IMR-90 (cell line): ENCODE measurements at regions not wholly inside any gene's neighbourhood (a gene's known extent, or its start where the extent isn't known, plus 50 kb on each side); places are given as distances from the start of the nearest gene placed in this dataset.

Experiments
- ATAC-seq: fragments of 200-7000 bp; cut with Tn5 transposase; 2 replicates; pipeline ENCODE4 v1.9.1; 2020; ENCODE audit warnings: low read depth, mild to moderate bottlenecking, moderate library complexity
- BruUV-seq: library from RNA; stranded (reverse); fragments of 400-500 nt; replicated peaks from 2 replicates; lab custom pipeline; 2021; lab: Mats Ljungman, UMichigan
- CTCF ChIA-PET: fragments of 300-600 bp; formaldehyde crosslinking; extraction: SDS; loops from one replicate; lab custom pipeline; 2021; ENCODE audit warnings: antibody characterized with exemption; lab: Yijun Ruan, JAX
- POLR2A ChIA-PET: fragments of 300-600 bp; sonication (Branson Sonifier 250); formaldehyde crosslinking; loops from one replicate; lab custom pipeline; 2022; ENCODE audit warnings: antibody characterized with exemption; ENCODE audit not compliant: unreplicated experiment; lab: Charles Lee
- DNase-seq: peaks from one replicate; pipeline ENCODE4 v3.0.0; 2013
- H2AFZ ChIP-seq: replicated peaks from 2 replicates; pipeline ENCODE3; 2013; ENCODE audit warnings: low read length, mild to moderate bottlenecking; ENCODE audit not compliant: poor library complexity
- H2AK5ac ChIP-seq: 2 replicates; pipeline ENCODE4 v1.6.1; 2013; ENCODE audit warnings: low read depth, low read length, inconsistent platforms
- H2AK9ac ChIP-seq: replicated peaks from 2 replicates; pipeline ENCODE3; 2013; ENCODE audit warnings: mild to moderate bottlenecking, low read depth, low read length, moderate library complexity; ENCODE audit not compliant: poor library complexity
- H2BK120ac ChIP-seq: 2 replicates; pipeline ENCODE4 v1.6.1; 2013; ENCODE audit warnings: low read depth, low read length, inconsistent platforms
- H2BK15ac ChIP-seq: 3 replicates; pipeline ENCODE4 v1.6.1; 2013; ENCODE audit warnings: low read depth, low read length, inconsistent platforms
- H2BK20ac ChIP-seq: 2 replicates; pipeline ENCODE4 v1.6.1; 2013; ENCODE audit warnings: low read depth, mild to moderate bottlenecking, inconsistent platforms, low read length, moderate library complexity
- H2BK5ac ChIP-seq: 2 replicates; pipeline ENCODE4 v1.6.1; 2013; ENCODE audit warnings: mild to moderate bottlenecking, low read depth, low read length, inconsistent platforms; ENCODE audit not compliant: poor library complexity, severe bottlenecking
- H3K14ac ChIP-seq: replicated peaks from 2 replicates; pipeline ENCODE4 v1.6.1; 2013; ENCODE audit warnings: low read depth, low read length, inconsistent platforms
- H3K18ac ChIP-seq: 2 replicates; pipeline ENCODE4 v1.6.1; 2013; ENCODE audit warnings: low read depth, low read length, control low read depth
- H3K23ac ChIP-seq: 2 replicates; pipeline ENCODE4 v1.6.1; 2013; ENCODE audit warnings: low read depth, low read length, inconsistent platforms
- H3K27ac ChIP-seq: 2 replicates; pipeline ENCODE4 v1.5.1; 2013; ENCODE audit warnings: mild to moderate bottlenecking, control low read depth, low read length; ENCODE audit not compliant: insufficient read depth
- H3K27me3 ChIP-seq: 2 replicates; pipeline ENCODE4 v1.6.1; 2013; ENCODE audit warnings: low read length; ENCODE audit not compliant: control insufficient read depth, insufficient read depth
- H3K36me3 ChIP-seq: 2 replicates; pipeline ENCODE4 v1.6.1; 2013; ENCODE audit warnings: low read length, mixed read lengths; ENCODE audit not compliant: control insufficient read depth, insufficient read depth
- H3K4ac ChIP-seq: 2 replicates; pipeline ENCODE4 v1.6.1; 2013; ENCODE audit warnings: low read depth, low read length, inconsistent platforms
- H3K4me1 ChIP-seq: 2 replicates; pipeline ENCODE4 v1.6.1; 2013; ENCODE audit warnings: low read length, mixed read lengths; ENCODE audit not compliant: control insufficient read depth, insufficient read depth
- H3K4me2 ChIP-seq: 2 replicates; pipeline ENCODE4 v1.6.1; 2013; ENCODE audit warnings: low read depth, mild to moderate bottlenecking, control low read depth, low read length, moderate library complexity
- H3K4me3 ChIP-seq: 2 replicates; pipeline ENCODE4 v1.5.1; 2013; ENCODE audit warnings: low read depth, mild to moderate bottlenecking, control low read depth, low read length, moderate library complexity; ENCODE audit not compliant: insufficient read depth
- H3K56ac ChIP-seq: 2 replicates; pipeline ENCODE4 v1.6.1; 2013; ENCODE audit warnings: low read length, inconsistent platforms; ENCODE audit not compliant: insufficient read depth; ENCODE audit errors: extremely low read depth
- H3K79me1 ChIP-seq, 2 experiments: 2 replicates each; pipeline ENCODE4 v1.6.1; 2013; ENCODE audit warnings: low read length in 2 of 2, inconsistent platforms in 1 of 2, low read depth in 1 of 2
- H3K9ac ChIP-seq: 2 replicates; pipeline ENCODE4 v1.6.1; 2013; ENCODE audit warnings: low read depth, low read length, control low read depth
- H3K9me1 ChIP-seq: 2 replicates; pipeline ENCODE4 v1.6.1; 2013; ENCODE audit warnings: low read length, inconsistent platforms; ENCODE audit not compliant: insufficient read depth
- H3K9me3 ChIP-seq: 2 replicates; pipeline ENCODE4 v1.6.1; 2013; ENCODE audit warnings: low read length; ENCODE audit not compliant: control insufficient read depth, insufficient read depth
- H4K20me1 ChIP-seq: 2 replicates; pipeline ENCODE4 v1.6.1; 2013; ENCODE audit warnings: low read length, inconsistent platforms; ENCODE audit not compliant: insufficient read depth
- H4K5ac ChIP-seq: 2 replicates; pipeline ENCODE4 v1.6.1; 2013; ENCODE audit warnings: mild to moderate bottlenecking, low read depth, low read length, control low read depth
- H4K8ac ChIP-seq, 2 experiments: 2 replicates each; pipeline ENCODE4 v1.6.1; 2013; ENCODE audit warnings: low read depth in 2 of 2, low read length in 2 of 2, control low read depth in 1 of 2, inconsistent platforms in 1 of 2
- H4K91ac ChIP-seq: 2 replicates; pipeline ENCODE4 v1.6.1; 2013; ENCODE audit warnings: low read depth, low read length, inconsistent platforms; ENCODE audit not compliant: insufficient read depth
- MAZ ChIP-seq: IDR thresholded peaks from 2 replicates; pipeline ENCODE4 v1.6.1; 2012; ENCODE audit warnings: low read depth, mild to moderate bottlenecking, low read length, improper control_type of control experiment, moderate library complexity, borderline replicate concordance
- NFE2L2 ChIP-seq: fragments of 150-350 bp; IDR thresholded peaks from 2 replicates; pipeline ENCODE4 v1.6.1; 2016; ENCODE audit warnings: low read depth, mild to moderate bottlenecking, low read length
- POLR2A ChIP-seq: IDR thresholded peaks from 2 replicates; pipeline ENCODE4 v1.6.1; 2012; ENCODE audit warnings: mild to moderate bottlenecking, low read depth, low read length
- RAD21 ChIP-seq: IDR thresholded peaks from 2 replicates; pipeline ENCODE4 v1.6.1; 2012; ENCODE audit warnings: low read length, improper control_type of control experiment
- SMC3 ChIP-seq: fragments of 150-350 bp; IDR thresholded peaks from 2 replicates; pipeline ENCODE4 v1.6.1; 2016; ENCODE audit warnings: low read depth, mild to moderate bottlenecking, antibody characterized with exemption, low read length, moderate library complexity
- WGBS, 2 experiments: methylation state at CpG; one replicate each; pipeline versions ENCODE4 v1.1.5 to v1.1.7; 2013; ENCODE audit warnings: missing lambda C conversion rate in 2 of 2; ENCODE audit not compliant: insufficient read length in 1 of 2; ENCODE audit errors: extremely low coverage in 2 of 2; 5-methylcytosine and 5-hydroxymethylcytosine counted together
- dilution Hi-C: fragments of 300-500 bp; cut with HindIII; formaldehyde crosslinking; loops from one replicate; pipeline ENCODE4 v1.14.3; 2018; ENCODE audit warnings: low sequenced_read_pairs; ENCODE audit not compliant: unreplicated experiment
- in situ Hi-C: fragments of 300-500 bp; cut with MboI; formaldehyde crosslinking; loops from 3 replicates; pipeline ENCODE4 v1.14.3; 2019; ENCODE audit warnings: low sequenced_read_pairs, inconsistent platforms, mixed read lengths
- intact Hi-C: fragments of 100-400 bp; cut with micrococcal nuclease; formaldehyde crosslinking; loops from 2 replicates; pipeline ENCODE4 v1.10.0; 2022
- TF ChIP-seq, protein P1 (sequence below): fragments of 150-350 bp; IDR thresholded peaks from 2 replicates; pipeline ENCODE4 v1.6.1; 2016; ENCODE audit warnings: low read depth, mild to moderate bottlenecking, low read length, moderate library complexity, borderline replicate concordance
- TF ChIP-seq, protein P2 (sequence below): fragments of 150-350 bp; IDR thresholded peaks from 2 replicates; pipeline ENCODE4 v1.6.1; 2017; ENCODE audit warnings: mild to moderate bottlenecking, antibody characterized with exemption, low read length, low read depth

- Histone ChIP-seq H3K9ac (no peak overlapping the region), H3K18ac (no peak overlapping the region), H3K4me1 (no peaks in the 10 kb centered on the region), H3K23ac (no peak overlapping the region), H4K20me1 (no peaks in the 10 kb centered on the region), H4K8ac (no peak overlapping the region), H4K5ac (no peak overlapping the region), H3K36me3 (no peaks in the 10 kb centered on the region), H3K9me3 (no peaks in the 10 kb centered on the region), H2BK20ac (no peak overlapping the region), H3K9me1 (no peaks in the 10 kb centered on the region), H3K14ac (no peak overlapping the region), H2AK9ac (no peak overlapping the region), H3K4me3 (no peak overlapping the region), H3K27me3 (no peaks in the 10 kb centered on the region), H2AFZ (no peak overlapping the region), H3K4ac (no peak overlapping the region), H2BK120ac (no peak overlapping the region), H3K79me1 (no peaks in the 10 kb centered on the region), H3K27ac (no peak overlapping the region), H3K56ac (no peak overlapping the region), H3K4me2 (no peak overlapping the region), H2BK15ac (no peak overlapping the region), H2AK5ac (no peak overlapping the region), H2BK5ac (no peak overlapping the region), H4K91ac (no peak overlapping the region)
- TF ChIP-seq MAZ (no peak), NFE2L2 (no peak), RAD21 (no peak), POLR2A (no peak), SMC3 (no peak)
- TF ChIP-seq, protein P1, sequence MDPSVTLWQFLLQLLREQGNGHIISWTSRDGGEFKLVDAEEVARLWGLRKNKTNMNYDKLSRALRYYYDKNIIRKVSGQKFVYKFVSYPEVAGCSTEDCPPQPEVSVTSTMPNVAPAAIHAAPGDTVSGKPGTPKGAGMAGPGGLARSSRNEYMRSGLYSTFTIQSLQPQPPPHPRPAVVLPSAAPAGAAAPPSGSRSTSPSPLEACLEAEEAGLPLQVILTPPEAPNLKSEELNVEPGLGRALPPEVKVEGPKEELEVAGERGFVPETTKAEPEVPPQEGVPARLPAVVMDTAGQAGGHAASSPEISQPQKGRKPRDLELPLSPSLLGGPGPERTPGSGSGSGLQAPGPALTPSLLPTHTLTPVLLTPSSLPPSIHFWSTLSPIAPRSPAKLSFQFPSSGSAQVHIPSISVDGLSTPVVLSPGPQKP: no peak
- TF ChIP-seq, protein P2, sequence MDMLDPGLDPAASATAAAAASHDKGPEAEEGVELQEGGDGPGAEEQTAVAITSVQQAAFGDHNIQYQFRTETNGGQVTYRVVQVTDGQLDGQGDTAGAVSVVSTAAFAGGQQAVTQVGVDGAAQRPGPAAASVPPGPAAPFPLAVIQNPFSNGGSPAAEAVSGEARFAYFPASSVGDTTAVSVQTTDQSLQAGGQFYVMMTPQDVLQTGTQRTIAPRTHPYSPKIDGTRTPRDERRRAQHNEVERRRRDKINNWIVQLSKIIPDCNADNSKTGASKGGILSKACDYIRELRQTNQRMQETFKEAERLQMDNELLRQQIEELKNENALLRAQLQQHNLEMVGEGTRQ: no peak
- ChIA-PET CTCF (no interaction called here), POLR2A (interaction anchor here (0.6 kb wide), 1 partner anchor 432 kb away, joined by 3 read pairs; no protein-coding TSS in a partner anchor)
- in situ Hi-C loops (no loop called here), intact Hi-C loops (no loop called here), dilution Hi-C loops (no loop called here)
- 78% methylated on average over 4 of the region's 7 CpGs; no CpG with 5 or more reads in 1 of the 2 experiments for WGBS, 2 experiments
- ATAC-seq: no peak
- DNase-seq: no peak
- BruUV-seq: no TSS peak
Measured at GRCh38 chr3:18246336-18247060, 178.6 kb downstream of the SATB1 start.
